GM19240 (cell line): ENCODE measurements at regions not wholly inside any gene's neighbourhood (a gene's known extent, or its start where the extent isn't known, plus 50 kb on each side); places are given as distances from the start of the nearest gene placed in this dataset.

Source experiments
- DNase-seq: peaks from one replicate; pipeline ENCODE4 v3.0.0; 2011; ENCODE audit warnings: low spot score; ENCODE audit not compliant: insufficient read length

DNA sequence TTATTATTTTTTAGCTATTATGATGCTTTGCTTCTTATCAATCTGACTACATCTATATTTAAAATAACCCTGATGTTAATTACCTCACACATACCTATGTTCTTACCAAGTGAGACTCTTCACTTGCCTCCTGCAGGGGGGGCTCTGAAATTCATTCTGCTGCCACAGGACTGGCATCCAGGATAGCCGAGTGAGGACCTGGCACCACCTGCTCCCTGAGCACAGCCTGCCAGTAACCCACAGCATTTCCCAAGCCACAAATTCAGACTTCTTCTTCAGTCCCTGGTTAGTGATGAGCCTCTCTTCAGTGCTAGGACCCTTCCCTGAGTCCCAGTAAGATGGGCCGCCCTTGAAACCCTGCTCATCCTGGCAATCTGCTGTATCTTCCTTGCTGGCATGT, 296.5 kb upstream of the PLXNA2 start:
- DNase-seq = no peak

DNA sequence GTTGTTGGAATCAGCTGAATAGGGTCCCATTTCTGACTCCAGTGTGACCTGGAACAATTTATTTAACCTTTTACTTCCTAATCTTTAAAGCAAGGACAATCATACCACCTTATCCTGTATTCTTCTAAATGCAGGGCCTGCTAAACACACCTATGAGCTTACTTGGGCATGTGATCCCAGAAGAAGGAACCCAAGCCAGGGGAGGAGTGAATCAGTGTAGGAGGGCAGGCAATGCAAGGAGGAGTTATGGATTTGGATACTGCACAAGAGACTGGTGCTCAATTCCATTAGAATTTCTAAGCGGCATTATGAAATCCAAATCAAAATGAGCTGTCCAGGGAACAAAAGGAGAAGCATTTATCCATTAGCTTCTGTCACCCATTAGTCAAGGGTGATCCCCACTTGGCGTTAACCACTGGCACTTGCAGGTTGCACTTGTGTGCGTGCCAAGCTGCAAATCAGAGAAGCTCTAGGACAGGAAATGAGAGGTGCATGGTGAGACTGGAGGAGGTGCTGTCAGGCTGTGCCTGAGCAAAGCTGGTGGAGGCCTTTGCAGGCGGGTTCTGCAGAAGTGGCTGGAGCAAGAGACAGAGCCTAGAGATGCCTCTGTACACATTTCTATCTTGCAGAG, 297.2 kb upstream of the PLXNA2 start:
- DNase-seq = no peak

DNA sequence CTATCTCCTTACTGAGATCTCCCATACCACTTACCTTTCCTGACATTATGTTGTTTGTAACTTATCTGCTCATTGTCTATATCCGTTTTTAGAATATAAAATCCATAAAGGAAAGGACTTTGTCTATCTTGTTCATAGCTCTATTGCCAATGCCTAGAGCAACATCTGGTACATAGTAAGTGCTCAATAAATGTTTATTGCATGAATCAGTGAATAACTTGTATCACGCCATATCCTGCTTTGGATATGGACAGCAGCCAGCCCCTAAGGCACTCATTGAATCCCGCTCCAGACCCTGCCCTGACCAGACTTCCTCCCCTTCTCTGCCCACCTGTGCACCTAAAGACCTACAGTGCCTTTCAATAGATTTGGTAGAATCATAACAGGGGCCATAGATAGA, 298.1 kb upstream of the PLXNA2 start:
- DNase-seq = no peak

DNA sequence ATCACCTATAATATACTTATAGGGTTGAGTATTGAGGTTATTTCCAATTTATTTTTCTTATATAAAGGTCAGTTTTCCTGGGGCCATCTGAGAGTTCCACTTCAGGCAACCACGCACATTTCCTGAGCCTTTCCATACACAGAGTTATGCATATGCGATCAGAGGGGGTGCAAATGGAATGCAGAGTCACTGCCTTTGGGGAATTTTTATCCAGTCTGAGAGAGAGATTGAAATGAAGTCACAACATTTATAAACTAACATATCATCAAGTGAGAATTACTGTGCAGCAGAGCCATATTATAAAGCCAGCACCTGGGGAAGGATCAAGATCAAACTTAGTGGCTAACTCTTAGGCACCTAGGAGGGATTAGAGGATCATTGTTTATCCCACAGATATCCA, 299.9 kb upstream of the PLXNA2 start:
- no peak for DNase-seq

DNA sequence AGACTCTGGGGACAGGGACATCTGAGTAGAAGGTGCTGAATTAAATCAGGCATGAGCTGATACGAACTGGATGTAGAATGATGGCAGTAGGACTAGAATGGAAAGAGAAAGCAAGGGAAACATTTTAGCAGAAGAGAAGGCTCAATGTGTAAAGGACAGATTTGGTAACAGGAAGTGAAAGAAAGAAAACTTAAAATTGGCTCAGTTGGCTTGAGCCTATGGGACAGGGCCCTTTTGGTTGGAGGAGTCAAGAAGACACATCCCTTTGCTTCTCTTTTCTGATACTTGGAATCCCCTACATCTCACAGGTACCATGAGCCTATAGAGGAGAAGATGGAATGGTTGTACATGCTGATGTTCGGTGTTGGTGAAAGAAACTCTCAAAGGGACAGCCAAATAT, 300.6 kb upstream of the PLXNA2 start:
- DNase-seq = no peak

DNA sequence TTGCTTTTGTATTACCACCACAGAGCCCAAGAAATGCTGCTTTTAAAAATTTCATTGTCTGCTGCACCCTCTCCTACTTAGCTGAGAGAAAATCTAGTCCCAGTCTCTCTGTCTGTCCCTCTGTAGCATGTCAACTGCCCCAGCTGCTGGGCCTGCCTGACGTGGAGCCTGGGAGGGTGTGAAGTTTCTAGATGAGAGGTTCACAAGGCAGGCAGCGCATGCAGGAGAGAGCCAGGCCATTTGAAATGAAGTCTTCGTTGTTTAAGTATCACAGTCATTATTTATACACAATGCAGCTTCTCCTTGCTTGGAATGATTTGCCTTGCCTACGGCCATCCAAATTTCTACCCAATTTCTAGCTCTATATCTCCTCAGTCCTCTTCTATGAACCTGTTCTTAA, 306.8 kb upstream of the PLXNA2 start:
- no peak for DNase-seq

DNA sequence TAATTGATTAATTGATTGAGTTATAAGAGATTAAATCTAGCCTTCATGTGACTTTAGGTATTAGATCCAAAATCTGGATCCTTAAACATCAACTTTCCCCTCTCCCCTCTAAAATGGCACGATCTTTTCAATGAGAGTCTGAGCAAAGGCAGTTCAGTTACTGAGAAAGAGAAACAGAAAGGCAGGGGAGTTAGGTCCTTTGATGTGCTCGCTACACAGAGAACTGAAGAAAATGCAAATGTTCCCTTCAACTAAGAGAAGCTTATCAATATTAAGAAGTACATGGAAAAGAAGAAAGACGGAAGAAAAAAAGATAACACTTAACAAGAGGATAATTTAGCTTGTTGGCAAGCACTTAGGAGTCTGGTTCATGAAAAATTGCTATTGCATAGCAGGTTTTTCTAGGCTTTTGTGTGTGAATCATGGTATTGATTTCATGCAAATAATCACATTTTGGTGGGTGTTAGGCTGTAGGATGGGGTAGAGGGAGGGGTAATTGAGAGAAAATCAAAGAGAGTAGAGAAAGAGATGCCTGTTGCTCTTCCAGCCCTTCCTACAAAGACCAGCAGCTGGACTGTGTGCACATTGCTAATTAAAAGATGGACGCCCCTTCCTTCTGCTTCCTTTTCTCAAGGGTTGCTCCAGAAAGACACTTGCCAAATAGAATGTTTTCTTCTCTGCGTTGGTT, 307.6 kb upstream of the PLXNA2 start:
- DNase-seq = no peak

DNA sequence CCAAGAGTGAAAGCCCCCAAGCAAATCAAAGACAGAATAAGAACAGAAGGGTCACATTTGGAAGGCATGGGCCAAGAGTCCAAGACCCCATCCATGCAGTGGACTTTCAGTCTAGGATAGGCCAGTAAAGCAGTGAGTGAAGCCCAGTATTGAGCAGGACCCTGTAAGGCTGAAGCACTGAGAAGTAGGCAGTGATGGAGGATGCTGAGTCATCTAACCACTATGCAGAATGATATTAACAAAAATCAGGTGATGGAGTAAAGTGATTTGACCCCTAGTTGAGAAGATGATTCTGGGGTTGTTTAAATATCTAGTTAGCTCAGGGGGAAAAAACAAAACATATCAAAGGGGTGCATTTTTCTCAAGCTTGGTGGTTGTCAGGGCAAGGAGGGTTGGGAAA, 308.7 kb upstream of the PLXNA2 start:
- no peak for DNase-seq

DNA sequence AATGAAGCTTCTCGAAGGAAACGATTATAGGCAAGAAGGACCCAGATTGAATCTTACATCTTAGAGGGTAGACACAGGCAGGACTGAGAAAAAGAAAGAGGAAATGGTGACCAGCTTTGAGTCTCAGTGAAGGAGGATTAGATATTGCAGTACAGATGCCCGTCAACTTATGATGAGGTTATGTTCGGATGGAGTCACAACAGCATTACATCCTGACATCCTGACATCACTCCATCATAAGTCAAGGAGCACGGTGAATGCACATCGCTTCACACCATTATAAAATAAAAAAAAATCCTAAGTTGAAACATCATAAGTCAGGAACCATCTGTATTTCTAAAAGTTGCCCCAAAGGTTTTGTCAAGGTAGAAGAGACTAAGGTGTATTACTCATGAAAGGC, 312.3 kb upstream of the PLXNA2 start:
- no peak for DNase-seq

DNA sequence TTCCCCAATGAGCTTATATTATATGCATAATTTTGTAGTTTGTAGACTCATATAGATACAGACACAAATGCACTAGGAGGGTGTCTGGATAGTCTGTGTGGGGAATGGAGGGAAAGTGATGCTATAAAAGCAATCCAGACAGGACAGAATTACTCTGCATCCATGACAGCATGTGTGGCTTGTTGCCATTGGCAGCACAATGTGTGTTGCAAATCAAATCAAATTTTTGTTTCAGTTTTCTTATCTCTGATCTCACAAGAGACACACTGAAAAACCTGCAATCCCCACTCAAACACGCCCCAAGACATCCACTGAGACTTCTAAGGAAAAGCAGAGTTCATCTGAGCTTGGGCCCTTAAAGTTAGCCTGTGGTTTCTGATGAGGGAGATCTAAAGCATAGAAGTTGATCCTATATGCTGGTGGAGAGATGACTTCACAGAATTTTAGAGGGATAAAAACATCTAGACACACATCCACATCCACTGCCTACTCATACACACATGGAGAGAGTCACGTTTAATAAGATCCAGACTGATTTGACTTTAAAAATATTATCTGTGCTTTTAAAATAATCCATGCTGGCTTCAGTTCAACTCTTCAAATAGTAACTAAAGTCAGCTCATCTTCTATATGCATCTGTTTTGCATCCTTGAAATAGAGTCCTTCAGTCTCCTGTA, 313.0 kb upstream of the PLXNA2 start:
- DNase-seq = no peak

DNA sequence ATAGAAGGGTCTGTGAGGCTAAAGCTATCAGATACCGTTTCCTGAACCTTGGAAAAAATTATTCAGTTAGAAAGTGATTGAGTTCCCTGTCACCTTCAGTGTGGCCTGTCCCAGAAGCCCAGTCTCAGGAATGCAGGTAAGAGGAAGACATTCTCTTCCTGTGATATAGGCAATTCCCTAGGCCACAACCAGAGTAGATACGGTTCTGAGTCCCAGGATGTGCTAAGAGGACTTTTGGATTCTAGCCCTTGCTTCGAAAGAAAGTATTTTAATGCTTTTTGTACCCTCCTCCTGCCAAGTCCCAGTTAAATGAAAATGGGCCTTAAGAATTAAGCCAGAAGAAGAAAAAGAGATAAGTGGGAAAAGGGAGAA, 313.5 kb upstream of the PLXNA2 start:
- DNase-seq = no peak

DNA sequence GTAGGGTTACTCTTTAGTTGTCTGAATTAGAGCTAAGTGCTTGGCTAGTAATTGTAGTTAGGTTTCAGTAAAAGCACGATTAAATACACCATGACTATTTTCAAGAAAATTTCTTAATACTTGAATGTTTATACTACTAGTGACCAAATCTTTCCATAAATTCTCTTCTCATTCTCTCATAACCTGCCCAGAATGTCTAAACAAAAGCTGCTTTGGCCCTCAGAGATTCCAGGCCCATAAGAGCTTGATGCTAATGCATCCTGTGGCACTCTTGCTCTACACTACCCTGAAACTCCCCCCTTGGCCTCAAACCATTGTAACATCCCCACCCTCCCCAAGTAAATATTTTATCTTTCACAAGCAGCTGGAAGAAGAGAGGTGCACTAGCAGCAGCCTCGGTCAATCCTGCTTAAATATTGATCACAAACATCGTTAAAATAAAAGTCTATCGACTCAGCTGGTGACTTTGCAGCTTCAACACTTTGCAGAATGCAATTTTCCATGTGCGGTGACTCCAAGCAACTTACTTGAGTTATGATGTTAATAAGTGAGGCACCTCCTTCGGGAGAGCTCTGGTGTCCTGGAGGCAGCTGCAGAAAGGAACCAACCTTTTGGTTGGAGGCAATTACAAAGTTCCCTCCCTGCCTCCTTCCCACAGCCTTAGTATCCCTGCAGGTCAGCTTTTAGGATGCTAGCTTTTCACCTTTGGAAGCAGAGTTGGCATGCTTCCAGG, 315.6 kb upstream of the PLXNA2 start:
- DNase-seq = no peak

DNA sequence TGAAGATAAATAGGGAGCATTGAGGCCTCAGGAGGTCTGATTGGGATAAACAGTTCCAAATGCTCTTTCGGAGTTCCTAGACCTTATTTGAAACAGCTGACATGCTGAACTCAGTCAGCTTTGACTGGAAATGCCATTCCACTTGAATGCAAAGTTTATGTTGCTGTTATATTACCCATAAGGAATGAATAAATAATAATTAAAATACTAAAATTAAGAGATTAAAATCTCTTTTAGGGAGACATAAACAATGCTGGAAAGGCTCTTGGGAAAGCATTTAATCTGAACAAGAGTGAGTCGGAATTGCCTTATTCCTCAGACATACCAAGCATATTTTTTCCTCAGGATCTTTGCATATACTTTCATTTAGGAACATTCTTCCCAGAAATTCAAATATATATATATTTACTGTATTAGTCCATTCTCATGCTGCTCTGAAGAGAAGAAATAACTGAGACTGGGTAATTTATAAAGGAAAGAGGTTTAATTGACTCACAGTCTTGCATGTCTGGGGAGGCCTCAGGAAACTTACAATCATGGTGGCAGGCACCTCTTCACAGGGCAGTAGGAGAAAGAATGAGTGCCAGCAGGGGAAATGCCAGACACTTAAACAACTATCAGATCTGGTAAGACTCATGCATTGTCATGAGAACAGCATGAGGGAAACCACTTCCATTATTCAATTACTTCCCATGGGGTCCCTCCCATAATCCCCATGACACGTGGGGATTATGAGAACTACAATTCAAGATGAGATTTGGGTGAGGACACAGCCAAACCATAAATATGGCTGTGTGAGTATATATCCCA, 318.2 kb upstream of the PLXNA2 start:
- no peak for DNase-seq

DNA sequence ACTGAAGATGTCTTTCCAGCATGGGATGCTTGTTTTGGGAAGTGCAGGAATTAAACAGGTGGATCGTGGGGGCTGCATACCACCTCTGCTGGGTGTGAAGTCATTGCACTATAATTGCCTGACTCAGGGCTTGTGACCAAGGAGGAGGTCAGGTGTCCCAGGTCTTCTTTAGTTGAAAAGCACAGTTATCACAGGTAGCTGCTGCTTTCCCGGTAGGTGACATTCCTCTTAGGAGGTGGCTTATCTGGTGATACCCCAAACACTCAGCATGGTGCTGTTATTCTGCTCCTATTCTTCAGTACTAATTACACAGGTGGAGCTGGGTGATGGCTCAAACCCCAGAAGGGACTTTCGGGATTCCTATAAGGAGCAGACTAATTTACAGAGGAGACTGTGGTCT, 320.3 kb upstream of the PLXNA2 start:
- no peak for DNase-seq

DNA sequence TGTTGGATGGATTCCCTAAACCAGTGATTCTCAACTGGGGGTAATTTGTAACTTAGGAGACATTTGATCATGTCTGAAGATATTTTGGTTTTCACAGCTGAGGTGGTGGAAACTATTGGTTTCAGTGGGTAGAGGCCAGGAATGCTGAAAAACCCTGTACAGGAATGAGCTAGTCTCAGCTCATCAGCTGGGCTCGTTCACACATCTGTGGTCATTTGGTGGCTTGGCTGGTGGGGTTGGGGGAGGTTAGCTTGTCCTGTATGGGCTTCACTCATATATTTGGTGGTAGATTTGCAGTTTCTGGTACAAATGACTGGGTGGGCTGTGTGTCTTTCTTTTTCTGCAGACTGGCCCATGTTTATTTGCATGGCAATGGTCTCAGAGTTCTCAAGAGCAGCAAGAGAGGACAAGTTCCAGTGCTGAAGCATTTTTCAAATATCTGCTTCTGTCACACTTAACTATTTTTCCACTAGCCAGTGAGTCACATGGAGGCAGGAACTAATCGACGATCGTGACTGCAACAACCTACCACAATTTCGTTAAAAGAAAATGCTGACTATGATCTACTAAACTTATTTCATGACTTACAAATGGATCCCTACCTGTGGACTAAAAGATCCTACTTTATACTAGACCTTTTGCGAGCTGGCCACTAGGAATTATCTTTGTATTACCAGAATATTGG, 321.7 kb upstream of the PLXNA2 start:
- no peak for DNase-seq

DNA sequence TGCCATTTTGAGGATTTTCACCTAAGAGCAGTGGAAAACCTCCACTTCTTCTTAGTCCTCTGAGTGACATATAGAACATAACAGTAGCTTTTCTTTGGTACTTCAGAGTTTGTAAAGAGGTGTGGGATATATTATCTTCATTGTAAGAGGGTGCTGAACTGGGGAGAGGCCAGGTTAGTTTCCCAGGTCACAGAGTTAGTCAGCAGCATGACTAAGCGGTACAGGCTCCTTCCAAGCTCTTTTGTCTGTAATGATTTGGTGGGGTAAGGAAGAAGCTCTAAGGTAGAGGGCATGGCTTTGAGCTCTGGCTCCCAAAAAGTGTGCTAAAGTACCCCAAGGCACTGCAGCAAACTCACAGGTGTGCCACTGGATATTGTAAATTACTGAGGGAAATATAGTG, 325.0 kb upstream of the PLXNA2 start:
- DNase-seq = no peak

DNA sequence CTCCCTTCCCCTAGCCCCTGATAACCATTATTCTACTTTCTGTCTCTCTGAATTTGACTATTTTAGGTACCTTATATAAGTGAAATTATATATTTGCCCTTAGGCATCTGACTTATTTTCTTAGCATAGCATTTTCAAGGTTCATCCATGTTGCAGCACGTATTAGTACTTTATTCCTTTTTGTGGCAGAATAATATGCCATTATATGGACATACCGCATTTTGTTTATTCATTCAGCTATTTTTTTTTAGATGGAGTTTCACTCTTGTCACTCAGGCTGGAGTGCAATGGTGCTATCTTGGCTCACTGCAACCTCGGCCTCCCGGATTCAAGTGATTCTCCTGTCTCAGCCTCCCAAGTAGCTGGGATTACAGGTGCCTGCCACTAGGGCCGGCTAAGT, 326.2 kb upstream of the PLXNA2 start:
- no peak for DNase-seq

DNA sequence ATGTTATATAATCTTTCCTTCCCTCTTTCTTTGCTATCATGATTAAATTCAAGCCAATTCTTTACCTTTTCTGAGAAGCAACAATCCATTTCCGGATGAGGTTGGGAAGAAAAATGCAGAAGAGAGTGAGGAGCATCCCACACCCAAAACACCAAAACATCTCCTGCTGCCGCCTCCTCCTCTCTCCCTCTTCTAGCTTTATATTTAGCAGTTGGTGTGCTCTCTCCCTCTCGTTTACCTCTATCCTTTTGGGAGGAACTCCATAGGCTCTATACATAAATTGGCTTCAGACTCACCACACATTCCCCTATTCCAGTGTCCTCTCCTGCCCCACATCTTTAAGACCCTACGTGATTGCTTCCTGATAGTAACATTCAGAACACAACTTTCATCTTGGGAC, 332.2 kb upstream of the PLXNA2 start:
- DNase-seq = no peak

DNA sequence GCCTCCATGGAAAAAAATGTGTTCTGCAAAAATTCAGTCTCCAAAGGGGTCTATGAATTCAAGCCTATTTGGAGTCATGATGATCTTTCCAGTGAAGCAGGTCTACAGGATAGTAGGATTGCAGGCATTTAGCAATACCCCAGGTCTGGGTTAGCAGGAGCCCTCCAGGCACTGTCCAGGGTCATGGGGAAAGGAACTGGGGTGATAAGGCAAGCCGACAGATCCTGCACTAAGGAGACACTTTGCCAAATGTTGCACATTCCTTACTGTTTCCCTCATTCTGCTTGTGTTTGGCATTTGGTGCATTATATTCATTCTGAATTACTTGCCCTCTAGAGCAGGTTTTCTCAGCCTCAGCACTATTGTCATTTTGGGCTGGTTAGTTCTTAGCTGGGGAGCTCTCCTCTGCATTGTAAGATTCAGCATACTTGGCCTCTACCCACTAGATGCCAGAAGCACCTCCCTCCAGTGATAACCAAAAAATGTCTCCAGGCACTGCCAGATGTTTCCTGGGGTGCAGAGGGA, 333.3 kb upstream of the PLXNA2 start:
- no peak for DNase-seq

DNA sequence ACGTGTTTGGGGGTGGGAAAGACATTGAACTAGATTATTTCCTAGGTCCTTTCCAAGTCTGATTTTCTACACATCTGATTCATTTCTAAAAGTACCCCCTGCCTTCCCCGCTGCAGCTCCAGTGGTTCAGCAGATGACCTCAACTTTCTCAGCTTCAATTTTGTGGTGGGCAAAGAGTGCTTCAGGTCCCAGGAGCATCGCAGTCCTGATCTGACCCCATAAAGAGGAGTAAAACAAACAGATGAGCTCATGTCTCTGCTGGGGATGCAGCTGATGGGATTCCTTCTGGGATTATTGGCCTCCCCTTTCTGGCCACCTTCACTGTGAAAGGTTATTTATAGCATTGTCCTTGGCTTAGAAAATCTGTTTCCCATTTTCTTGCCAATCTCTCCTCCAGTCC, 337.0 kb upstream of the PLXNA2 start:
- no peak for DNase-seq

DNA sequence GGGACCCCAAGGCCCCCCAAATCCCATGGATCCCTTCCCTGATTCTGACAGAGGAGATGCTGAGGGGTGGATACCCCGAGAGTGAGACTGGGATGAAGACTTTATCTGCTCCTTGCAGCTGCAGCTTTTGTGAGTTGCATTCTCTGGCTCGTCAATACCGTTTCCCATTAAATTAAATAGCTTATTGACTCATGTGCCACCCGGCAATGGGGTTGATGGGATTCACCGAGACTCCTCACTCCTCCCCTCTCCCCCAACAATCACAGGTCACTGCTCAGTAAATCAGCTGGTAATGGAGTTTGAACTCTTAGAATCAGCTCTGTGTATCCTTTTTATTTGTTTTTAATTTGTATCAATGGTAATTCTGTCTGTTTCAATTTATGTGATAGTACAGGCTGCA, 337.5 kb upstream of the PLXNA2 start:
- no peak for DNase-seq
